ENCODE measurements at regions not wholly inside any gene's neighbourhood (a gene's known extent, or its start where the extent isn't known, plus 50 kb on each side); places are given as distances from the start of the nearest gene placed in this dataset.
A peak's percentile ranks its signal among the peaks of the same experiment; 100 is the strongest.

DNA sequence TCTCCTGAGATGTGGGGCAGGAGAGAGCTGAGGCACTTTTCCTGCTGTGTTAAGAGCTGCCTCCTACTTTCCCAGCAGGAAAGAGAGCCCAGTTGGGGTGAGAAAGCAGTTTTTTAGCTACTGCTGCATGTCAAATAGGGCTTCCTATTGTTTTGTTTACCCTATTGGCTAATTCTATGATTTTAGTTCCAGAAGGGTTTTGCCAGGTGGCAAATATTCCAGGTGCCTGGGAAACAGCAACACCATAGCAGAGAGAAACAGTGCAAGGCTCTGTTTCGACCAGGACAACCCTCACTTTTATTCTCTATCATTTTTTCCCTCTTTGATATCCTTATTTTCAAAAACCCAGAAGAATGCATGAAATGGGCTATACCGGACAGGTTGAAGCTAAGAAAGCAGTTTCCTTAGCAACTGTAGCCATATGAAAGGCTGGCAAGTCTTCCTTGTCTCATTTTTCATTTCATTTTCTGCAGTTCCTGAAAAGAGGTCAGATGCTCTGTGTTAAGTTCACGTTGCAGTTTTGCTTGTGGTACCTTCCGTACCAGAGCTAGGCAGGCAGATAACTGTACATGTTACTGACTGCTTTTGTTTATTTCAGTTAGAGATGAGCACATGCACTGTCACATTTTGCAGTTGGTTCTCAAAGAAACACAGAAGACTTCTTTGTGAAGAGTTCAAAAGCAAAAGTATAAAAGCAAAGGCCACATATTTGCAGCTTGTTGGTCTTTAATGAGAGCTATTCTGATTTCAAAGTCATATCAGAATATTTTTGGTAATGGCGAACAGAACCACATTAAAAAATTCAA is 84.8 kb downstream of the AQP4 start:
- Histone ChIP-seq H3K27me3 (no peaks in the 10 kb centered on the region), H3K27ac (no peak overlapping the region), H3K9me3 (no peaks in the 10 kb centered on the region), H3K36me3 (no peaks in the 10 kb centered on the region), H3K4me3 (no peak overlapping the region), H3K4me1 (peaks cover 0 to 7% (median 0%) of the 10 kb centered on the region in 3 donors)
- ATAC-seq, result peak in 3 of 4 donors; percentile 22 to 56 (median 23)
- WGBS, 2 donors, result 33 to 35% methylated on average over 5 of the region's 5 CpGs
- no peak for DNase-seq
- TF ChIP-seq CTCF (IDR thresholded peaks at IDR 0.05), result no peak
- no peak for FAIRE-seq
- intact Hi-C loops (cut with DNase I), result no loop called here

DNA sequence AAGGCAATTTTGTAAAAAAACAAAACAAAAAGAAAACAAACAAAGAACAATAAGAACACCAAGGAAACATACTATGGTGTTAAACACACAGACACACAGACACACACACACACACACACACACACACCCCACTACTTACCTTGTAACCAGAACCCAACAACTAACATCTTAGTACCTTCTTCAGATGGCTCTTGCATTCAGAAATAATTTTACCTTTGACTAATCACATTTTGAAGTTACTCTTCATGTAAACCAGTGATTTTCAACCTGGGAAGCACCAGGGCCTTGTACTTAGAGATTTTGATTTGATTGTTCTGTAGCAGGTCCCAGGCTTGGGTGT is 87.5 kb downstream of the AQP4 start:
- intact Hi-C loops (cut with DNase I), result no loop called here
- TF ChIP-seq CTCF (IDR thresholded peaks at IDR 0.05), result no peak
- no peak for ATAC-seq
- DNase-seq, result no peak
- no peak for FAIRE-seq
- H3K4me1 ChIP-seq, result peaks cover 0 to 7% (median 0%) of the 10 kb centered on the region in 3 donors
- no peak overlapping the region for H3K27ac ChIP-seq
- no peak overlapping the region for H3K4me3 ChIP-seq
- no peaks in the 10 kb centered on the region for H3K36me3 ChIP-seq
- H3K27me3 ChIP-seq, result no peaks in the 10 kb centered on the region
- no peaks in the 10 kb centered on the region for H3K9me3 ChIP-seq

DNA sequence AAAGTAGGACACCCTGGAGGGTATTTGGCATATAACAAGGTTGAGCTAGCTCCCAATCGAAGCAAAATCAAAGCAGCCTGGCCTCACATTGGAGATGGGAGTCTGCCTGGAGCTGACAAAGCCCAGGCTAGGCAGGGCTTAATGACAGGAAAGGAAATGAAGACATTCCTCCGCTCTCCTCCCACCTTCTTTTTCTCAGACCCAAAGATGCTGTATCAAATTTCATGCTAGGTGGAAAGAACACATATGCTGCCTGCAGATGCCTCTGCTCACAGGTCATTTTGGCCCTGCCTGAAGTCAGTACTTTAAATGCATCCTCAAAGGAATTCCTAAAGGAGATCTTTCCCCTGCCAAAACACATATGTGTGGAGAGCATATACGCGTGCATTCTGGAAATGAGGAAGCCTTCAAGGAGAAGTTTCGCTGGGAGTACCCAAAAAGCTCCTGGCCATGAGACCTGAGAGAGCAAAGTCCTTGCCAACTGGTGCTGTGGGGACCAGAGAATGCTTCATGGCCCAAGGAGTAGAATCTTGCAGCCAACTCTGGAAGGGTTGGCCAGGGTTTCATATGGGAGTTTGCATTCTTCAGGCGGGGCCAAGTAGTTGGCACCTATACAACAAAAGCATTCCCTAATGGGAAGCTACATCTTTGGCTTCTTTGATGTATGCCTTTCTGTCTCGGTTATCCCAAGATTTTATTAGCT is 88.0 kb downstream of the AQP4 start:
- ATAC-seq (peak in 1 of 4 donors; percentile 31), FAIRE-seq (no peak), DNase-seq (no peak)
- Histone ChIP-seq H3K36me3 (no peaks in the 10 kb centered on the region), H3K27me3 (no peaks in the 10 kb centered on the region), H3K27ac (no peak overlapping the region), H3K9me3 (no peaks in the 10 kb centered on the region), H3K4me1 (peaks cover 0 to 7% (median 0%) of the 10 kb centered on the region in 3 donors), H3K4me3 (no peak overlapping the region)
- intact Hi-C loops (cut with DNase I), result no loop called here
- TF ChIP-seq CTCF (IDR thresholded peaks at IDR 0.05), result no peak
- 58 to 63% methylated on average over 7 of the region's 7 CpGs for WGBS, 2 donors

DNA sequence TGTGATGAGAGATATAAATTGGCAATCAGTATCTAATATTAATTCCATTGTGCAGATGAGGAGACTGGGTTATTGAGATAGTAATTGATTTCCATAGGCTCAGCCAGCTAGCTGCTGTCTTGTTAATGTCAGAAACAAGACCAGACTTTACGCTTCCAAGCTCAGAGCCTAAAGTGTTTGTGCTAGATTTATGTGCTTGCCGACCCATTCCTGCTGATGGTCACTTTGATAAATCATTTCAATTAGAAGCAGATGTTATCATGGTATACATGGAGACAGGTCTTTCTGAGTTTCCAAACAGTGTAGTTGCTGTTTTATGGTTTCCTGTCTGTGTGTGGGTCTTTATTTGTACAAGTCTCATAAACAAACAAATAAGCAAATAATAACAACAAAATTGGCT is 92.8 kb downstream of the AQP4 start:
- WGBS, 2 donors, result 66 to 67% methylated on average over 2 of the region's 2 CpGs
- TF ChIP-seq CTCF (IDR thresholded peaks at IDR 0.05), result no peak
- intact Hi-C loops (cut with DNase I), result no loop called here
- no peaks in the 10 kb centered on the region for H3K9me3 ChIP-seq
- no peaks in the 10 kb centered on the region for H3K4me1 ChIP-seq
- no peak for ATAC-seq
- no peaks in the 10 kb centered on the region for H3K36me3 ChIP-seq
- DNase-seq, result no peak
- no peak for FAIRE-seq
- no peak overlapping the region for H3K27ac ChIP-seq
- no peak overlapping the region for H3K4me3 ChIP-seq
- H3K27me3 ChIP-seq, result no peaks in the 10 kb centered on the region

GRCh38 chr18:26771524-26771923 is 94.0 kb downstream of the AQP4 start:
- no peaks in the 10 kb centered on the region for H3K27me3 ChIP-seq
- 7 to 11% methylated on average over 1 of the region's 1 CpG for WGBS, 2 donors
- no peak overlapping the region for H3K4me3 ChIP-seq
- no peaks in the 10 kb centered on the region for H3K4me1 ChIP-seq
- DNase-seq (peak in 1 of 6 donors; percentile 34), ATAC-seq (peak; percentile 61 to 95 (median 84)), FAIRE-seq (no peak)
- H3K27ac ChIP-seq, result no peak overlapping the region
- H3K36me3 ChIP-seq, result no peaks in the 10 kb centered on the region
- intact Hi-C loops (cut with DNase I), result no loop called here
- peak in 3 of 4 donors; percentile 28 to 38 (median 33) for TF ChIP-seq CTCF (IDR thresholded peaks at IDR 0.05)
- H3K9me3 ChIP-seq, result no peaks in the 10 kb centered on the region

Measured in pancreas (tissue), 10 donors.